WTC11 (cell line): ENCODE measurements at regions not wholly inside any gene's neighbourhood (a gene's known extent, or its start where the extent isn't known, plus 50 kb on each side); places are given as distances from the start of the nearest gene placed in this dataset.

Experiments
- ATAC-seq: fragments of 200-7000 bp; cut with Tn5 transposase; 2 replicates; pipeline ENCODE4 v1.10.0; 2021; ENCODE audit warnings: mild to moderate bottlenecking, moderate library complexity
- CTCF ChIA-PET: fragments of 300-600 bp; sonication (Branson Sonifier 250); formaldehyde crosslinking; loops from one replicate; lab custom pipeline; 2021; ENCODE audit warnings: antibody characterized with exemption; lab: Charles Lee
- POLR2A ChIA-PET: fragments of 350-600 bp; sonication (Branson Sonifier 250); formaldehyde crosslinking; loops from one replicate; lab custom pipeline; 2021; ENCODE audit warnings: antibody characterized with exemption; lab: Charles Lee
- DNase-seq: peaks from one replicate; pipeline ENCODE4 v3.0.0; 2021; ENCODE audit warnings: low spot score
- H3K27ac Mint-ChIP-seq: 2 replicates; pipeline ENCODE4 v1.8.0; 2021; ENCODE audit warnings: mixed read lengths
- H3K27me3 Mint-ChIP-seq: 2 replicates; pipeline ENCODE4 v1.8.0; 2021; ENCODE audit warnings: low read depth, mild to moderate bottlenecking, moderate library complexity, mixed read lengths
- H3K36me3 Mint-ChIP-seq: 2 replicates; pipeline ENCODE4 v1.8.0; 2021; ENCODE audit warnings: mixed read lengths
- H3K4me1 Mint-ChIP-seq: 2 replicates; pipeline ENCODE4 v1.8.0; 2022; ENCODE audit warnings: mixed read lengths
- H3K4me3 Mint-ChIP-seq: 2 replicates; pipeline ENCODE4 v1.8.0; 2021; ENCODE audit warnings: mild to moderate bottlenecking, moderate library complexity, mixed read lengths
- H3K9me3 Mint-ChIP-seq: 2 replicates; pipeline ENCODE4 v1.8.0; 2021; ENCODE audit warnings: mixed read lengths
- CREB1 ChIP-seq: sonication (generic); formaldehyde crosslinking; IDR thresholded peaks from 2 replicates; pipeline ENCODE4 v1.8.0; 2023; ENCODE audit warnings: mild to moderate bottlenecking, missing genetic modification reagents
- FOXP1 ChIP-seq: sonication (generic); formaldehyde crosslinking; IDR thresholded peaks from 2 replicates; pipeline ENCODE4 v1.8.0; 2022; ENCODE audit warnings: missing genetic modification reagents, mild to moderate bottlenecking, moderate library complexity, borderline replicate concordance
- GTF2I ChIP-seq: fragments of 250-450 bp; sonication (Bioruptor Pico); conservative IDR thresholded peaks from 2 replicates; pipeline ENCODE4 v1.4.0; 2021; ENCODE audit warnings: mild to moderate bottlenecking
- MXD4 ChIP-seq: fragments of 250-450 bp; sonication (Bioruptor Pico); IDR thresholded peaks from 2 replicates; pipeline ENCODE4 v1.8.0; 2021; ENCODE audit warnings: mild to moderate bottlenecking, moderate library complexity, borderline replicate concordance
- OVOL2 ChIP-seq: fragments of 250-450 bp; sonication (Bioruptor Pico); IDR thresholded peaks from 2 replicates; pipeline ENCODE4 v1.9.0; 2021; ENCODE audit warnings: mild to moderate bottlenecking, borderline replicate concordance
- SMAD3 ChIP-seq: sonication (generic); formaldehyde crosslinking; IDR thresholded peaks from 2 replicates; pipeline ENCODE4 v1.8.0; 2022; ENCODE audit warnings: missing genetic modification reagents, mild to moderate bottlenecking, borderline replicate concordance
- SMAD4 ChIP-seq: sonication (generic); formaldehyde crosslinking; IDR thresholded peaks from 2 replicates; pipeline ENCODE4 v1.8.0; 2022; ENCODE audit warnings: mild to moderate bottlenecking, missing genetic modification reagents
- SP1 ChIP-seq: sonication (generic); formaldehyde crosslinking; conservative IDR thresholded peaks from 2 replicates; pipeline ENCODE4 v1.8.1; 2022; ENCODE audit warnings: missing genetic modification reagents
- TEAD1 ChIP-seq: sonication (generic); formaldehyde crosslinking; IDR thresholded peaks from 2 replicates; pipeline ENCODE4 v1.8.0; 2022; ENCODE audit warnings: mild to moderate bottlenecking, missing genetic modification reagents
- TEAD4 ChIP-seq: sonication (generic); formaldehyde crosslinking; IDR thresholded peaks from 2 replicates; pipeline ENCODE4 v1.8.0; 2022; ENCODE audit warnings: mild to moderate bottlenecking, missing genetic modification reagents
- ZNF138 ChIP-seq: sonication (generic); formaldehyde crosslinking; conservative IDR thresholded peaks from 2 replicates; pipeline ENCODE4 v1.8.1; 2022; ENCODE audit warnings: mild to moderate bottlenecking, moderate library complexity, missing genetic modification reagents
- TF ChIP-seq, protein P1 (sequence below): sonication (generic); formaldehyde crosslinking; IDR thresholded peaks from 2 replicates; pipeline ENCODE4 v1.8.0; 2023; ENCODE audit warnings: mild to moderate bottlenecking, missing genetic modification reagents
- TF ChIP-seq, protein P2 (sequence below): sonication (generic); formaldehyde crosslinking; IDR thresholded peaks from 2 replicates; pipeline ENCODE4 v1.8.0; 2022; ENCODE audit warnings: mild to moderate bottlenecking, missing genetic modification reagents
- TF ChIP-seq, protein P3 (sequence below): fragments of 200-600 bp; IDR thresholded peaks from 2 replicates; pipeline ENCODE4 v1.8.0; 2022; ENCODE audit warnings: antibody characterized with exemption
- TF ChIP-seq, protein P4 (sequence below): sonication (generic); formaldehyde crosslinking; IDR thresholded peaks from 2 replicates; pipeline ENCODE4 v1.8.0; 2022; ENCODE audit warnings: missing genetic modification reagents
- TF ChIP-seq, protein P5 (sequence below): fragments of 250-450 bp; sonication (Bioruptor Pico); IDR thresholded peaks from 2 replicates; pipeline ENCODE4 v1.9.0; 2021; ENCODE audit warnings: mild to moderate bottlenecking, borderline replicate concordance
- TF ChIP-seq, protein P6 (sequence below): sonication (generic); formaldehyde crosslinking; IDR thresholded peaks from 2 replicates; pipeline ENCODE4 v1.8.0; 2022; ENCODE audit warnings: mild to moderate bottlenecking, missing genetic modification reagents

DNA sequence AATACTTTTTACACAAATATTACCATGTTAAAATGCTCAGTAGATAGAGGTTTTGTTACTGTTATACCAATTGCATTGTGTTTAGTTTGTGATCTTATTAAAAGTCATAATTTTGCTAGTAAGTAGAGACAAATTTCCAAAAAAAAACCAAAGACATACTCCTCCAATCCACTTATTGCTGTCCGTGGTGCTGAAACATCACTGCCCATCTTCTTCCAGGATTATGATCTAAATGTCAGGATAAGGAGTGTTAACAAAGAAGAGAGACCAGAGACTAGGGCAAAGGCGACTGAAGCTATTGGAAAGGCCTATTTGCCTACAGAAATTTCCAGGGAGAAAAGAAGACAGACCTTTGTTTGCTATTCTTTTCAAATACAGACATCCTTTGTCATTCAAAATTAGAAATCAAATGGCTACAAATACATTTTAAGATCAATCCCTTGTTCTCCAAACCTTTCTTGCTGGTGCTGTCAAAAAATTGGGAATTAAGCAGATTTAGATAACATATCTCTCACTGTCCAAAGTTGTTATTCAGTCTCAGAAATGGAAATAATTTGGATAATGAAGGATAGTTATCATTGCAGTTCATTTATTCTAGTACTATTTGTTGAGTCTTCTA is 199.7 kb downstream of the C11orf91 start:
- ATAC-seq, result no peak

More for the DNA sequence above, 199.7 kb downstream of the C11orf91 start:
- no peak overlapping the region for H3K27ac Mint-ChIP-seq
- ChIA-PET CTCF (interaction anchor here (1.2 kb wide), 1 partner anchor 25 kb away, joined by 3 read pairs; no protein-coding TSS in a partner anchor), POLR2A (interaction anchor here (0.6 kb wide), 1 partner anchor 14 kb away, joined by 5 read pairs; no protein-coding TSS in a partner anchor)
- TF ChIP-seq, protein P1, sequence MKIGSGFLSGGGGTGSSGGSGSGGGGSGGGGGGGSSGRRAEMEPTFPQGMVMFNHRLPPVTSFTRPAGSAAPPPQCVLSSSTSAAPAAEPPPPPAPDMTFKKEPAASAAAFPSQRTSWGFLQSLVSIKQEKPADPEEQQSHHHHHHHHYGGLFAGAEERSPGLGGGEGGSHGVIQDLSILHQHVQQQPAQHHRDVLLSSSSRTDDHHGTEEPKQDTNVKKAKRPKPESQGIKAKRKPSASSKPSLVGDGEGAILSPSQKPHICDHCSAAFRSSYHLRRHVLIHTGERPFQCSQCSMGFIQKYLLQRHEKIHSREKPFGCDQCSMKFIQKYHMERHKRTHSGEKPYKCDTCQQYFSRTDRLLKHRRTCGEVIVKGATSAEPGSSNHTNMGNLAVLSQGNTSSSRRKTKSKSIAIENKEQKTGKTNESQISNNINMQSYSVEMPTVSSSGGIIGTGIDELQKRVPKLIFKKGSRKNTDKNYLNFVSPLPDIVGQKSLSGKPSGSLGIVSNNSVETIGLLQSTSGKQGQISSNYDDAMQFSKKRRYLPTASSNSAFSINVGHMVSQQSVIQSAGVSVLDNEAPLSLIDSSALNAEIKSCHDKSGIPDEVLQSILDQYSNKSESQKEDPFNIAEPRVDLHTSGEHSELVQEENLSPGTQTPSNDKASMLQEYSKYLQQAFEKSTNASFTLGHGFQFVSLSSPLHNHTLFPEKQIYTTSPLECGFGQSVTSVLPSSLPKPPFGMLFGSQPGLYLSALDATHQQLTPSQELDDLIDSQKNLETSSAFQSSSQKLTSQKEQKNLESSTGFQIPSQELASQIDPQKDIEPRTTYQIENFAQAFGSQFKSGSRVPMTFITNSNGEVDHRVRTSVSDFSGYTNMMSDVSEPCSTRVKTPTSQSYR, result no peak
- TF ChIP-seq, protein P2, sequence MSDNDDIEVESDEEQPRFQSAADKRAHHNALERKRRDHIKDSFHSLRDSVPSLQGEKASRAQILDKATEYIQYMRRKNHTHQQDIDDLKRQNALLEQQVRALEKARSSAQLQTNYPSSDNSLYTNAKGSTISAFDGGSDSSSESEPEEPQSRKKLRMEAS (CRISPR knock-in tag), result no peak
- TF ChIP-seq, protein P3, sequence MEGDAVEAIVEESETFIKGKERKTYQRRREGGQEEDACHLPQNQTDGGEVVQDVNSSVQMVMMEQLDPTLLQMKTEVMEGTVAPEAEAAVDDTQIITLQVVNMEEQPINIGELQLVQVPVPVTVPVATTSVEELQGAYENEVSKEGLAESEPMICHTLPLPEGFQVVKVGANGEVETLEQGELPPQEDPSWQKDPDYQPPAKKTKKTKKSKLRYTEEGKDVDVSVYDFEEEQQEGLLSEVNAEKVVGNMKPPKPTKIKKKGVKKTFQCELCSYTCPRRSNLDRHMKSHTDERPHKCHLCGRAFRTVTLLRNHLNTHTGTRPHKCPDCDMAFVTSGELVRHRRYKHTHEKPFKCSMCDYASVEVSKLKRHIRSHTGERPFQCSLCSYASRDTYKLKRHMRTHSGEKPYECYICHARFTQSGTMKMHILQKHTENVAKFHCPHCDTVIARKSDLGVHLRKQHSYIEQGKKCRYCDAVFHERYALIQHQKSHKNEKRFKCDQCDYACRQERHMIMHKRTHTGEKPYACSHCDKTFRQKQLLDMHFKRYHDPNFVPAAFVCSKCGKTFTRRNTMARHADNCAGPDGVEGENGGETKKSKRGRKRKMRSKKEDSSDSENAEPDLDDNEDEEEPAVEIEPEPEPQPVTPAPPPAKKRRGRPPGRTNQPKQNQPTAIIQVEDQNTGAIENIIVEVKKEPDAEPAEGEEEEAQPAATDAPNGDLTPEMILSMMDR, result no peak
- TF ChIP-seq, protein P4, sequence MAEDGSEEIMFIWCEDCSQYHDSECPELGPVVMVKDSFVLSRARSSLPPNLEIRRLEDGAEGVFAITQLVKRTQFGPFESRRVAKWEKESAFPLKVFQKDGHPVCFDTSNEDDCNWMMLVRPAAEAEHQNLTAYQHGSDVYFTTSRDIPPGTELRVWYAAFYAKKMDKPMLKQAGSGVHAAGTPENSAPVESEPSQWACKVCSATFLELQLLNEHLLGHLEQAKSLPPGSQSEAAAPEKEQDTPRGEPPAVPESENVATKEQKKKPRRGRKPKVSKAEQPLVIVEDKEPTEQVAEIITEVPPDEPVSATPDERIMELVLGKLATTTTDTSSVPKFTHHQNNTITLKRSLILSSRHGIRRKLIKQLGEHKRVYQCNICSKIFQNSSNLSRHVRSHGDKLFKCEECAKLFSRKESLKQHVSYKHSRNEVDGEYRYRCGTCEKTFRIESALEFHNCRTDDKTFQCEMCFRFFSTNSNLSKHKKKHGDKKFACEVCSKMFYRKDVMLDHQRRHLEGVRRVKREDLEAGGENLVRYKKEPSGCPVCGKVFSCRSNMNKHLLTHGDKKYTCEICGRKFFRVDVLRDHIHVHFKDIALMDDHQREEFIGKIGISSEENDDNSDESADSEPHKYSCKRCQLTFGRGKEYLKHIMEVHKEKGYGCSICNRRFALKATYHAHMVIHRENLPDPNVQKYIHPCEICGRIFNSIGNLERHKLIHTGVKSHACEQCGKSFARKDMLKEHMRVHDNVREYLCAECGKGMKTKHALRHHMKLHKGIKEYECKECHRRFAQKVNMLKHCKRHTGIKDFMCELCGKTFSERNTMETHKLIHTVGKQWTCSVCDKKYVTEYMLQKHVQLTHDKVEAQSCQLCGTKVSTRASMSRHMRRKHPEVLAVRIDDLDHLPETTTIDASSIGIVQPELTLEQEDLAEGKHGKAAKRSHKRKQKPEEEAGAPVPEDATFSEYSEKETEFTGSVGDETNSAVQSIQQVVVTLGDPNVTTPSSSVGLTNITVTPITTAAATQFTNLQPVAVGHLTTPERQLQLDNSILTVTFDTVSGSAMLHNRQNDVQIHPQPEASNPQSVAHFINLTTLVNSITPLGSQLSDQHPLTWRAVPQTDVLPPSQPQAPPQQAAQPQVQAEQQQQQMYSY (CRISPR knock-in tag), result no peak
- TF ChIP-seq SMAD4 (no peak), FOXP1 (CRISPR knock-in tag) (no peak), GTF2I (CRISPR knock-in tag) (no peak), MXD4 (CRISPR knock-in tag) (no peak), TEAD4 (no peak), CREB1 (CRISPR knock-in tag) (no peak), ZNF138 (no peak), SMAD3 (CRISPR knock-in tag) (no peak), OVOL2 (CRISPR knock-in tag) (no peak), TEAD1 (CRISPR knock-in tag) (no peak), SP1 (CRISPR knock-in tag) (no peak)
- TF ChIP-seq, protein P5, sequence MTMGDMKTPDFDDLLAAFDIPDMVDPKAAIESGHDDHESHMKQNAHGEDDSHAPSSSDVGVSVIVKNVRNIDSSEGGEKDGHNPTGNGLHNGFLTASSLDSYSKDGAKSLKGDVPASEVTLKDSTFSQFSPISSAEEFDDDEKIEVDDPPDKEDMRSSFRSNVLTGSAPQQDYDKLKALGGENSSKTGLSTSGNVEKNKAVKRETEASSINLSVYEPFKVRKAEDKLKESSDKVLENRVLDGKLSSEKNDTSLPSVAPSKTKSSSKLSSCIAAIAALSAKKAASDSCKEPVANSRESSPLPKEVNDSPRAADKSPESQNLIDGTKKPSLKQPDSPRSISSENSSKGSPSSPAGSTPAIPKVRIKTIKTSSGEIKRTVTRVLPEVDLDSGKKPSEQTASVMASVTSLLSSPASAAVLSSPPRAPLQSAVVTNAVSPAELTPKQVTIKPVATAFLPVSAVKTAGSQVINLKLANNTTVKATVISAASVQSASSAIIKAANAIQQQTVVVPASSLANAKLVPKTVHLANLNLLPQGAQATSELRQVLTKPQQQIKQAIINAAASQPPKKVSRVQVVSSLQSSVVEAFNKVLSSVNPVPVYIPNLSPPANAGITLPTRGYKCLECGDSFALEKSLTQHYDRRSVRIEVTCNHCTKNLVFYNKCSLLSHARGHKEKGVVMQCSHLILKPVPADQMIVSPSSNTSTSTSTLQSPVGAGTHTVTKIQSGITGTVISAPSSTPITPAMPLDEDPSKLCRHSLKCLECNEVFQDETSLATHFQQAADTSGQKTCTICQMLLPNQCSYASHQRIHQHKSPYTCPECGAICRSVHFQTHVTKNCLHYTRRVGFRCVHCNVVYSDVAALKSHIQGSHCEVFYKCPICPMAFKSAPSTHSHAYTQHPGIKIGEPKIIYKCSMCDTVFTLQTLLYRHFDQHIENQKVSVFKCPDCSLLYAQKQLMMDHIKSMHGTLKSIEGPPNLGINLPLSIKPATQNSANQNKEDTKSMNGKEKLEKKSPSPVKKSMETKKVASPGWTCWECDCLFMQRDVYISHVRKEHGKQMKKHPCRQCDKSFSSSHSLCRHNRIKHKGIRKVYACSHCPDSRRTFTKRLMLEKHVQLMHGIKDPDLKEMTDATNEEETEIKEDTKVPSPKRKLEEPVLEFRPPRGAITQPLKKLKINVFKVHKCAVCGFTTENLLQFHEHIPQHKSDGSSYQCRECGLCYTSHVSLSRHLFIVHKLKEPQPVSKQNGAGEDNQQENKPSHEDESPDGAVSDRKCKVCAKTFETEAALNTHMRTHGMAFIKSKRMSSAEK (CRISPR knock-in tag), result no peak
- TF ChIP-seq, protein P6, sequence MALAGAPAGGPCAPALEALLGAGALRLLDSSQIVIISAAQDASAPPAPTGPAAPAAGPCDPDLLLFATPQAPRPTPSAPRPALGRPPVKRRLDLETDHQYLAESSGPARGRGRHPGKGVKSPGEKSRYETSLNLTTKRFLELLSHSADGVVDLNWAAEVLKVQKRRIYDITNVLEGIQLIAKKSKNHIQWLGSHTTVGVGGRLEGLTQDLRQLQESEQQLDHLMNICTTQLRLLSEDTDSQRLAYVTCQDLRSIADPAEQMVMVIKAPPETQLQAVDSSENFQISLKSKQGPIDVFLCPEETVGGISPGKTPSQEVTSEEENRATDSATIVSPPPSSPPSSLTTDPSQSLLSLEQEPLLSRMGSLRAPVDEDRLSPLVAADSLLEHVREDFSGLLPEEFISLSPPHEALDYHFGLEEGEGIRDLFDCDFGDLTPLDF, result no peak
- no peak for DNase-seq
- H3K4me3 Mint-ChIP-seq, result no peak overlapping the region
- H3K36me3 Mint-ChIP-seq, result no peaks in the 10 kb centered on the region
- H3K27me3 Mint-ChIP-seq, result peaks cover 5% of the 10 kb centered on the region
- H3K4me1 Mint-ChIP-seq, result no peaks in the 10 kb centered on the region
- no peaks in the 10 kb centered on the region for H3K9me3 Mint-ChIP-seq
